ENCODE measurements at regions not wholly inside any gene's neighbourhood (a gene's known extent, or its start where the extent isn't known, plus 50 kb on each side); places are given as distances from the start of the nearest gene placed in this dataset.

GRCh38 chrX:125505207-125505606 is 185.5 kb downstream of the TEX13C start:
- Histone ChIP-seq H3K27ac (ENCODE audit: low read length) (no peak overlapping the region), H3K4me3 (ENCODE audit: low read length) (no peak overlapping the region), H3K9me3 (ENCODE audit: control insufficient read depth, low read depth, low read length) (peaks cover 26% of the 10 kb centered on the region), H3K27me3 (ENCODE audit: control insufficient read depth, insufficient read depth, low read length) (no peaks in the 10 kb centered on the region), H3K36me3 (ENCODE audit: control insufficient read depth, low read depth, low read length) (no peaks in the 10 kb centered on the region), H3K4me1 (ENCODE audit: control insufficient read depth, low read depth, low read length) (no peaks in the 10 kb centered on the region), H3K9ac (ENCODE audit: low read length) (no peak overlapping the region)

DNA sequence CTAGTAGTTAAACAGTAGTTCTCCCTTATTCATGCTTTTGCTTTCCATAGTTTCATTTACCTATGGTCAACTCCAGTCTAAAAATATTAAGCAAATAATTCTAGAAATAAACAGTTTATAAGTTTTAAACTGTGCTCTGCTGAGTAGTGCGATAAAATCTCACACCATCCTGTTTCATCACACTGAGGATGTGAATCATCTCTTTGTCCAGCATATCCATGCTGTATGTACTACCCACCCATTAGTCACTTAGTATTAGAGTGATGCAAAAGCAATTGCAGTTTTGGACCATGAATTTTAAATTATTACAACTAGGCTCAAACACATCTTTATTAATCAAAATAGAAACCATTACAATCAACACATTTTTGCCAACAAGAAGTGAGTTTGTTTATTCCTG is 187.4 kb downstream of the TEX13C start:
- no peak overlapping the region for H3K9ac ChIP-seq (ENCODE audit: low read length)
- H3K9me3 ChIP-seq (ENCODE audit: control insufficient read depth, low read depth, low read length), result peaks cover 18% of the 10 kb centered on the region
- no peaks in the 10 kb centered on the region for H3K4me1 ChIP-seq (ENCODE audit: control insufficient read depth, low read depth, low read length)
- H3K4me3 ChIP-seq (ENCODE audit: low read length), result no peak overlapping the region
- H3K27ac ChIP-seq (ENCODE audit: low read length), result no peak overlapping the region
- no peaks in the 10 kb centered on the region for H3K27me3 ChIP-seq (ENCODE audit: control insufficient read depth, insufficient read depth, low read length)
- H3K36me3 ChIP-seq (ENCODE audit: control insufficient read depth, low read depth, low read length), result no peaks in the 10 kb centered on the region

DNA sequence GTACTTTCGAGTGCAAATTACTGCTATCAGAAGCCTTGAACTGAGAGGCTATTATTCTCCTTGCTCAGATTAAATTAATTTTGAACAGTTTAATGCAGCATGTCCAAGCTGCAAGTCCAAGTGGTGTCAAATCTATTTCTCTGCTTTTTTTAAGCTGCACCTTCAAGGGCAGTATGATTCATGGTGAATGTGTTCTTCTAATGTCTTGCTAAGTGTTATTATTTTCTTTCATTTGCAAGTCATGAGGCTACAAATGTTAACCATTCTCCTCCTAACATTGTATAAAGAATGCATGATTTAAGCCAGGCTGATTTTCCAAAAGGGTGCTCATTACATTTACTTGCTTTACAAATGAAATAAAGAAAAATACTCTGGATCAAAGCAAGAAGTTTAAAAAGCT is 200.4 kb downstream of the TEX13C start:
- Histone ChIP-seq H3K27ac (ENCODE audit: low read length) (no peak overlapping the region), H3K36me3 (ENCODE audit: control insufficient read depth, low read depth, low read length) (no peaks in the 10 kb centered on the region), H3K4me3 (ENCODE audit: low read length) (no peak overlapping the region), H3K27me3 (ENCODE audit: control insufficient read depth, insufficient read depth, low read length) (no peaks in the 10 kb centered on the region), H3K9me3 (ENCODE audit: control insufficient read depth, low read depth, low read length) (peaks cover 14% of the 10 kb centered on the region), H3K9ac (ENCODE audit: low read length) (no peak overlapping the region), H3K4me1 (ENCODE audit: control insufficient read depth, low read depth, low read length) (no peaks in the 10 kb centered on the region)

DNA sequence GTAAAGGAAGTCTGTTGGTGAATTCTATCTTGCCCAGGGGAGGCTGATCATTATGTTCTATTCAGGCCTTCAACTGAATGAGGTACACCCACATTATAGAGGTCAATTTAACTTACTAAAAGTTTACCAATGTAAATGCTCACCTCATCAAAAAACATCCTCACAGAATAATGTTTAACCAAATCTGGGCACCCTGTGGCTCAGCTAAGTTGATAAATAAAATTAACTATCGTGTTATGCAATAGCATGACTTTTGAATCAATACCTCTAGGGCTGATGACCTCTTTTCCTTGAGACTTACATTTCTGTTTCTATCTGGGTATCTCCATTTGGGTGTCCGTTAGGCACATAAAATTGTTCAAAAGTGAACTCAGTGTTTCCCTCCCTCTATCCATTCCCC is 203.1 kb downstream of the TEX13C start:
- Histone ChIP-seq H3K9me3 (ENCODE audit: control insufficient read depth, low read depth, low read length) (peaks cover 33% of the 10 kb centered on the region), H3K4me1 (ENCODE audit: control insufficient read depth, low read depth, low read length) (no peaks in the 10 kb centered on the region), H3K4me3 (ENCODE audit: low read length) (no peak overlapping the region), H3K9ac (ENCODE audit: low read length) (no peak overlapping the region), H3K27me3 (ENCODE audit: control insufficient read depth, insufficient read depth, low read length) (no peaks in the 10 kb centered on the region), H3K27ac (ENCODE audit: low read length) (no peak overlapping the region), H3K36me3 (ENCODE audit: control insufficient read depth, low read depth, low read length) (no peaks in the 10 kb centered on the region)

DNA sequence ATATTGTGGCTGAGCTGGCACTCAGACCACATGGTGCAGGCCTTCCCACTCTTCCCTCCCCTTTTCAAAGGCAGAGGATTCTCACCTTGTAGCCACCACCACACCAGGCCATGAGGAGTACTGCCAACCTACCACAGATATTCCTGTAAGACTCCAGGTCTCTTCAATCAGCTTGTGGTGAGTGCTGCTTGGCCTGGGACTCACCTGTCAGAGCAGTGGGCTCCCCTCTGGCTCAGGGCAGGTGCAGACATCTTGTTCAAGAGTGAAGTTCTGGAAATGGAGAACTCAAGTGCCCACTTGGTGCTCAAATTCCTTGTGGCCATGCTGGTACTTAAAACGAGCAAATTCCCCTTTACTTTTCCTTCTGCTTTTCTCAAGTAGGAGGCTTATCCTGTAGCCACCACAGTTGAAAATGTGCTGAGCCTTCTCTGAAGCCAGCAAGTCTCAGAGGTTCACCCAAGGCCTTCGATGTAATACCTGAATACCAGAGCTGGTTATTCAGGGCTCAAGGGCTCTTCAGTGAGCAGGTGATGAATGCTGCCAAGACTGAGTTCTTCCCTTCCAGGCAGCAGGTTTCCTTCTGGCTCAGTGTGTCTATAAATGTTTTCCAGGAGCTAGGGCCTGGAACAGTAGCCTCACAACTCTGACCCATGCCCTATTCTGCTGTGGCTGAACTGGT is 212.9 kb downstream of the TEX13C start:
- no peaks in the 10 kb centered on the region for H3K27me3 ChIP-seq (ENCODE audit: control insufficient read depth, insufficient read depth, low read length)
- H3K4me3 ChIP-seq (ENCODE audit: low read length), result no peak overlapping the region
- H3K9me3 ChIP-seq (ENCODE audit: control insufficient read depth, low read depth, low read length), result peaks cover 6% of the 10 kb centered on the region
- H3K4me1 ChIP-seq (ENCODE audit: control insufficient read depth, low read depth, low read length), result no peaks in the 10 kb centered on the region
- no peak overlapping the region for H3K27ac ChIP-seq (ENCODE audit: low read length)
- H3K9ac ChIP-seq (ENCODE audit: low read length), result no peak overlapping the region
- H3K36me3 ChIP-seq (ENCODE audit: control insufficient read depth, low read depth, low read length), result no peaks in the 10 kb centered on the region

- H3K9ac ChIP-seq (ENCODE audit: low read length), result no peak overlapping the region
- no peak overlapping the region for H3K27ac ChIP-seq (ENCODE audit: low read length)
- no peaks in the 10 kb centered on the region for H3K4me1 ChIP-seq (ENCODE audit: control insufficient read depth, low read depth, low read length)
- no peaks in the 10 kb centered on the region for H3K27me3 ChIP-seq (ENCODE audit: control insufficient read depth, insufficient read depth, low read length)
- H3K9me3 ChIP-seq (ENCODE audit: control insufficient read depth, low read depth, low read length), result peaks cover 3% of the 10 kb centered on the region
- no peaks in the 10 kb centered on the region for H3K36me3 ChIP-seq (ENCODE audit: control insufficient read depth, low read depth, low read length)
- H3K4me3 ChIP-seq (ENCODE audit: low read length), result no peak overlapping the region
These were observed 213.7 kb downstream of the TEX13C start for GRCh38 chrX:125533352-125533751.

DNA sequence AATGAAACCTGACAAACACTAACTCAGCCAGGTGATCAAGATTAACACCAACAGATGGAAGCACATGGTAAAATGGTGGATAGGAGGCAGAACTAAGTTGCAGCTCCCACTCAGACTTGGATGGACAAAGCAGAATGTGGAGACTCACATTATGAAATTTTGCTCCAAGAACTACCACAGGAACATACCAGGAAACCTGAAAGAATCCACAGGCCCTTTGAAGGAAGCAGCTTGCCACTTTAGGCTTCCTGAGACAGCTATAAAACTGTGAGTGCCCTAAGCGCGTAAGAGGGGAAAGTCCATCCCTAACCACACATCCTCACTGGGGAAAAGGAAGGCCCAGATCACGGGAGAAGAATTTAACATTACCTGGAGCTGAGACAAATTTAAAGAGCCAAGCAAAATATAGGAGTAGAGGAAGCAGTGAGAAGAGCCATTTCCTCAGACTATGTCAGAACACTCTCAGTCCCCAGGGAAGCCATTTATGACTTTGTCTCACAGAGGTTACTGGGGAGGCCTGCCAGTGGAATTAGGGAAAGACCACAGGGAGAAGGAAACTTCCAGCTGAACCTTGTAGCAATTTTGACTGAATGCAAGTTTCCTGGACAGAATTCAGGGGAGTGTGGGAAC is 224.5 kb downstream of the TEX13C start:
- H3K9ac ChIP-seq (ENCODE audit: low read length), result no peak overlapping the region
- peaks cover 9% of the 10 kb centered on the region for H3K9me3 ChIP-seq (ENCODE audit: control insufficient read depth, low read depth, low read length)
- H3K27me3 ChIP-seq (ENCODE audit: control insufficient read depth, insufficient read depth, low read length), result no peaks in the 10 kb centered on the region
- H3K27ac ChIP-seq (ENCODE audit: low read length), result no peak overlapping the region
- H3K36me3 ChIP-seq (ENCODE audit: control insufficient read depth, low read depth, low read length), result no peaks in the 10 kb centered on the region
- H3K4me1 ChIP-seq (ENCODE audit: control insufficient read depth, low read depth, low read length), result no peaks in the 10 kb centered on the region
- H3K4me3 ChIP-seq (ENCODE audit: low read length), result no peak overlapping the region

DNA sequence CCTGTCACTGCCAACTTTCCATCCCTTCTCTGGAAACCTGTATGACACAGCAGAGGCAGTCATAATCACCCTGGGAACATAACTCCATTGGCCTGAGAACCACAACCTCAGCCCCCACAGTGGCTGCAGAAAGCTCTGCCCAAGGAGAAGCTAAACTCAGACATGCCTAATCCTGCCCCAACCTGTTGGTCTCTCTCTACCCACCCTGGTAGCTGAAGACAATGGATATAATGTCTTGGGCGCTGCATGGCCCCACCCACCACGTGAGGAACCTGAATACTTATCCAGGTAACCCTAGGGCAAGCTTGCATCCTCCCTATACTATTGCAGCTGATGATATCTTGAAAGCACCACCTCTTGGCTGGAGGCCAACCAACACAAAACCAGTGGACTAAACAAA is 225.2 kb downstream of the TEX13C start:
- Histone ChIP-seq H3K27ac (ENCODE audit: low read length) (no peak overlapping the region), H3K27me3 (ENCODE audit: control insufficient read depth, insufficient read depth, low read length) (no peaks in the 10 kb centered on the region), H3K4me3 (ENCODE audit: low read length) (no peak overlapping the region), H3K4me1 (ENCODE audit: control insufficient read depth, low read depth, low read length) (no peaks in the 10 kb centered on the region), H3K36me3 (ENCODE audit: control insufficient read depth, low read depth, low read length) (no peaks in the 10 kb centered on the region), H3K9ac (ENCODE audit: low read length) (no peak overlapping the region), H3K9me3 (ENCODE audit: control insufficient read depth, low read depth, low read length) (peaks cover 9% of the 10 kb centered on the region)

- no peak overlapping the region for H3K9ac ChIP-seq (ENCODE audit: low read length)
- H3K27me3 ChIP-seq (ENCODE audit: control insufficient read depth, insufficient read depth, low read length), result no peaks in the 10 kb centered on the region
- no peaks in the 10 kb centered on the region for H3K4me1 ChIP-seq (ENCODE audit: control insufficient read depth, low read depth, low read length)
- H3K4me3 ChIP-seq (ENCODE audit: low read length), result no peak overlapping the region
- peaks cover 36% of the 10 kb centered on the region for H3K9me3 ChIP-seq (ENCODE audit: control insufficient read depth, low read depth, low read length)
- H3K36me3 ChIP-seq (ENCODE audit: control insufficient read depth, low read depth, low read length), result no peaks in the 10 kb centered on the region
- no peak overlapping the region for H3K27ac ChIP-seq (ENCODE audit: low read length)
These were observed 257.8 kb downstream of the TEX13C start for GRCh38 chrX:125577479-125577878.

DNA sequence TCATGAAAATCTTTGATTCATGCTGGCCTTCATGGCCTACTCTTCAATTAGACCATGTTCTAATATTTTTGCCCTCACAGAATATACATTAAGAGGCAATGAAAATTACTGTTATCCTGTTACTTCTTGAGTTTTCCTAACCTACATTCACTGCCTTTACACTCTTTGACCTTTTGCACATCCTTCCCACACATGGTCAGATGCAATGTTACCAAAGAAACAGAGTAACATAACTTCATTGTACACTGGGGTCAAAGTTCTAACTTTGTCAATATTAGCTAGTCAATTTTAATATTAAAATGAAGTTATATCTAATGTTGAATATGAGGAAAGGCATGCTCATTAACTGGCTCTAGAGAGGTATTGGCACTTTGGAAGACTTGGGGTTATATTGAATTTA is 284.8 kb downstream of the TEX13C start:
- no peaks in the 10 kb centered on the region for H3K27me3 ChIP-seq (ENCODE audit: control insufficient read depth, insufficient read depth, low read length)
- no peak overlapping the region for H3K4me3 ChIP-seq (ENCODE audit: low read length)
- no peak overlapping the region for H3K9ac ChIP-seq (ENCODE audit: low read length)
- H3K9me3 ChIP-seq (ENCODE audit: control insufficient read depth, low read depth, low read length), result peaks cover 15% of the 10 kb centered on the region
- no peaks in the 10 kb centered on the region for H3K36me3 ChIP-seq (ENCODE audit: control insufficient read depth, low read depth, low read length)
- no peak overlapping the region for H3K27ac ChIP-seq (ENCODE audit: low read length)
- H3K4me1 ChIP-seq (ENCODE audit: control insufficient read depth, low read depth, low read length), result no peaks in the 10 kb centered on the region

DNA sequence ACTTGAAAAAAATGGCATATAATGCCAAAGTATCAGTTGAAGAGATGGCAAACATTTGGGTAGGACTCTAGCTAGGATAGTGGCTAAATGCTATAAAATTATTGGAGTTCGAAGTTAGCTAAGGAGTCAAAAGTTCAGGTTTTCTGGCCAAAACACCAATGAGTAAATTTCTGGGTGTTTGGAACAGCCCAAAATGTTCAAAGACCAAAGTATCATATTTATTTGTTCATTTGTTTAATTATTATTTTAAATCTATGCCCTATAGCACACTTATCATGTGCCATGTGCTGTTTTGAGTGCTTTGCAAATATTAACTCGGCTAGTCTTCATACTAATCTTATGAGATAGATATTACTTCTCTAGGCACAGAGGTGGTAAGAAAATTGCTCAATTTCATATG is 285.5 kb downstream of the TEX13C start:
- Histone ChIP-seq H3K36me3 (ENCODE audit: control insufficient read depth, low read depth, low read length) (no peaks in the 10 kb centered on the region), H3K9me3 (ENCODE audit: control insufficient read depth, low read depth, low read length) (peaks cover 12% of the 10 kb centered on the region), H3K27ac (ENCODE audit: low read length) (no peak overlapping the region), H3K4me3 (ENCODE audit: low read length) (no peak overlapping the region), H3K4me1 (ENCODE audit: control insufficient read depth, low read depth, low read length) (no peaks in the 10 kb centered on the region), H3K9ac (ENCODE audit: low read length) (no peak overlapping the region), H3K27me3 (ENCODE audit: control insufficient read depth, insufficient read depth, low read length) (no peaks in the 10 kb centered on the region)

All from iPS-18a (cell line).